ENCODE measurements at regions not wholly inside any gene's neighbourhood (a gene's known extent, or its start where the extent isn't known, plus 50 kb on each side); places are given as distances from the start of the nearest gene placed in this dataset.
"Not testable (repeated sequence)": the region's sequence is repeated elsewhere in the genome, so short reads cannot be mapped to it uniquely, and the experiment has no call there.

DNA sequence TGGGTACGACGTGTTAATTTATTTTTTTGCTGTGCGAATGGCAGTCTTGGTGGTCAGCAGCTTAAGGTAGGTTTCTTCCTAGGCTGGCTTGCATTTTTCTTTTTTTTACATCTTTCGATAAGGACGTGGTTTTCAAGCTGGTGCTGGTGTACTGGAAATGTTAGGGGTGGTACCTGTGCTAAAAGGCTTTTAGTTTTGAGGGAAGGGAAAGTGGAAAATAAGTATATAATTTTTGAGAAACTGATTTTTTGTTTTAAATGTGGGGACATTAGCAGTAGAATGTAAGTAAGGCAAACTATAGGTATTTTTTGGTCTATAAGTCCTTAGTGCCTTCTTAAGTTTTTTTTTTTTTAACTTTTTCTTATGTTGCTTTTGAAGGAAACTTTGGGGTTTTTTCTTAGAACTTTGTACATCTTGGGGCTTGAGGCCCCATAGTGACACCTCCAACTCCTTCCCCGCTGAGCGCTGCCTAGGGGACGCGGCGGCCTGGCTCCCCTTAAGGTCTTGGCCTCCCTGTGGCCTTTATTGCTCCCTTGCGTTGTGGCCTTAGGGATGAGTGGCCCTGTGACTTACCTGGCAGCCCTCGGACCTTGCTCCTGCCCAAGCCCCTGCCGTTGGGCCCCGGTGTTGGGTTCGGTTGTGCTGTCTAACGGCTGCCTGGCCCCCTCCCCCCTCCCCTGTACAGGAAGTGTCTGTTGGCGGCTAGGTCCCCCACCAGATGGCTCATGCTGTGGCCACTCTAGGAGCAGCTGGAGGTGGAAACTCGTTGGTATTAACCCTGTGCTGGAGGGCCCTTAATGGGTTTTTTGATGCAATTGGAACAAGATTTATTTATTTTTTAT, 88.0 kb upstream of the RPRML start:
- DNase-seq (ENCODE audit: low read depth) = peak; percentile 68

DNA sequence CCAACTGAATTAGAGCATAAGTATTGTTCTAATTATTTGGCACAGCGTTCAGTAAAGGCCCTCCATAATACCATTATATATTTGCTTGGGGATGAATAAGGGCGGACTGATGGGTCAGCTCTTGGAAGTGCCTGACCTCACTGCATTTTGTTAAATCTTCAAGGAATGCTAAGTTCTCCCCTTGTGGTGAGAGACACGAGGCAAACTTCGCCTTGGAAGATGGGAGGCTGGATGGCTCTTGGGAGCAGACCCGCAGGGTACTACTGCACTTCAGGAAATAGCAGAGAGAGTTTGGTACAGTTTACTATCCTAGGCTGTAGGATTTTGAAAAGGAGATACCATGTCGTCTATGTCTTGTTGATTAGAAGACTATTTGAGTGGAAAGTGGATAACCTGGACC, 87.0 kb upstream of the RPRML start:
- DNase-seq (ENCODE audit: low read depth) = no peak

DNA sequence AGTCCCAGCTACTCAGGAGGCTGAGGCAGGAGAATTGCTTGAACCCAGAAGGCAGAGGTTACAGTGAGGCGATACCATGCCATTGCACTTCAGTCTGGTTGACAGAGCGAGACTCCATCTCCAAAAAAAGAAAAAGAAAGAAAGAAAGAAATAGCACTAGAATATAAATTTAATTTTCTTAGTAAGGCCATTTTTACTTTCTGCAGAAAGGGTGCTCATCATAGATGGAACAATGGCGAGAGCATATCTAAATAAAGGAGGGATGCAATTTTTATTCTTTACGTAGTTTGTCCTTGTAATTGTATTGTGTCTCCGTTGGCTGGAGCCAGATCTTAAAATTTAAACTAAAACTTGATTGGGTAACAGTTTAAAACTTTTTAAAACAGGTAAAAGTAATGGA, 85.6 kb upstream of the RPRML start:
- no peak for DNase-seq (ENCODE audit: low read depth)

DNA sequence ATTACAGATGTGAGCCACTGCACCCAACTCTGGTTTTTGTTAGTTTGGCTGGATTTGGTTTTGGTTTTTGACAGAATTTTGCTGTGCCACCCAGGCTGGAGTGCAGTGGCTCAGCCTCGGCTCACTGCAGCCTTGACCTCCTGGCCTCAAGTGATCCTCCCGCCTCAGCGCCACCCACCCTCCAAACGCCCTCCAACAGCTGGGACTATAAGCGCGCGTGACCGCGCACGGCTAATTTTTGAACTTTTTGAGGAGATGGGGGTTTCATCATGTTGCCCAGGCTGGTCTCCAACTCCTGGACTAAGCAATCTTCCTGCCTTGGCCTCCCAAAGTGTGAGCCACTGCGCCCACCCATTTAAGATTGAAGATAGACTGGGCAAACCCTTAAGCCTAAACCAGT, 84.4 kb upstream of the RPRML start:
- DNase-seq (ENCODE audit: low read depth) = no peak

DNA sequence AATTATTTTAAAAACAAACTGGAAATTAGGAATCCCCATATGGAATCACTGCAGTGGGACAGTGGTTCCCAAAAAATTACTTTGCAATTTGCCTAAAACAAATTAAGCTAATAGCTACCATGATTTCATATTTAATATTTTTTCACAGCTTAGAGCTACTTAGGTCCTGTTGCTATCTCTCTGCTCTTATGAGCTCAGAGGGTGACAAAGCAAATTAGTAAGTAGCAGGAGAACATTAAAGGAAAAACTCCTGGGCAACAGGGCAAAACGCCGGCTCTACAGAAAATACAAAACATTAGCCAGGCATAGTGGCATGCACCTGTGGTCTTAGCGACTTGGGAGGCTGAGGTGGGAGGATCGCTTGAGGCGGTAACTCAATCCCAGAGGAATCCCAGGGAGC, 83.8 kb upstream of the RPRML start:
- not testable (repeated sequence) for DNase-seq (ENCODE audit: low read depth)

DNA sequence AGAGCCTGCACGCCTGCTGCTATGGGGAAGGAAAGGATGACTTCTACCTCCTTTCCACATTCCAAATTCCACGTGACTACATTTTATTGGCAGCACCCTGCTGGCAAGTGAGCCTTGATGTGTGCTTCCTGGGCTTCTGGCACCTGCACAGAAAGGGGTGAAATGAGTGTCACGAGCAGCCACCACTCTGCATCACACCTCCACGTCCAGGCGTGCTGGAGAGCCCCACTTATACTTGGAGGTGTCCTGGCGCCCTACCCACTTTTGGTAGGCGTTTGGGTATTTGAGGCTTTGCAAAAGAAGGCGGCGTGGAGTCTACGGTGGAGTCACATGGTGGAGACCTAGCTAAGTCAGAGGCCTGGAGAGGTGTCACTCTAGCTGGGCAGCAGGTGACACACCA, 81.0 kb upstream of the RPRML start:
- DNase-seq (ENCODE audit: low read depth) = not testable (repeated sequence)

DNA sequence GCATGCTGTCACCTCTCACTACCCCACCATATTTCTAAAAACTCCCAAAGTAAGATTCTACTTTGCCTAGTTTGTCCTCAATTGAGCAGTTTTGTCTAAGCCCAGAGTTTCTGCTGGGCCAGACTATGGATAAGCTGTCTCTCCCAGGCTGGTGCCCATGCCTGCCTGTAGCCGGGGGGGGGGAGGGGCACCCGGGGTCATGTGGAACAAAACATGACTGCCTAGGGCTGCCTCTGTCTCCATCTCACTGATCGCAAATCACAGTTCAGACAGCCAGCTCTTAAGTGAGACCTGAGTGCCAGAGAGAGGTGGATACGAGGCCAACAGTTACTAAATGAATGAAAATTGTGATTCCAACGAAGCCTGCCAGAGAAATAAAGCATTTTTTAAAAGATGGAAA, 78.8 kb upstream of the RPRML start:
- DNase-seq (ENCODE audit: low read depth) = no peak

DNA sequence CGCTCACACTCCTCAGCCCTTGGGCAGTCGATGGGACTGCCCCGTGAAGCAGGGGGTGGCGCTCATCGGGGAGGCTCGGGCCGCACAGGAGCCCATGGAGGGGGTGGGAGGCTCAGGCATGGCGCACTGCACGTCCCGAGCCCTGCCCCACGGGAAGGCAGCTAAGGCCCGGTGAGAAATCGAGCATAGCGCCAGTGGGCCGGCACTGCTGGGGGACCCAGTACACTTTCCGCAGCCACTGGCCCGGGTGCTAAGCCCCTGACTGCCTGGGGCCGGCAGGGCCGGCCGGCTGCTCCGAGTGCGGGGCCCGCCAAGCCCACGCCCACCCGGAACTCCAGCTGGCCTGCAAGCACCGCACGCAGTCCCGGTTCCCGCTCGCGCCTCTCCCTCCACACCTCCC, 78.2 kb upstream of the RPRML start:
- not testable (repeated sequence) for DNase-seq (ENCODE audit: low read depth)

DNA sequence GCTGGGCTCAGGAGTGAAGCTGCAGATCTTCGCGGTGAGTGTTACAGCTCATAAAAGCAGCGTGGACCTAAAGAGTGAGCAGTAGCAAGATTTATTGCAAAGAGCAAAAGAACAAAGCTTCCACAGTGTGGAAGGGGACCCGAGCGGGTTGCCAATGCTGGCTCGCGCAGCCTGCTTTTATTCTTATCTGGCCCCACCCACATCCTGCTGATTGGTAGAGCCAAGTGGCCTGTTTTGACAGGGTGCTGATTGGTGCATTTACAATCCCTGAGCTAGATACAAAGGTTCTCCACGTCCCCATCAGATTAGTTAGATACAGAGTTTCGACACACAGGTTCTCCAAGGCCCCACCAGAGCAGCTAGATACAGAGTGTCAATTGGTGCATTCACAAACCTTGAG, 77.6 kb upstream of the RPRML start:
- DNase-seq (ENCODE audit: low read depth) = not testable (repeated sequence)
